22Rv1 (cell line): ENCODE measurements at regions not wholly inside any gene's neighbourhood (a gene's known extent, or its start where the extent isn't known, plus 50 kb on each side); places are given as distances from the start of the nearest gene placed in this dataset.

ENCODE experiments used
- ZFX ChIP-seq: fragments of 450-650 bp; IDR thresholded peaks from 2 replicates; pipeline ENCODE4 v1.6.1; 2017; ENCODE audit warnings: antibody characterized with exemption, borderline replicate concordance
- TF ChIP-seq, protein P1 (sequence below): fragments of 450-650 bp; IDR thresholded peaks from 2 replicates; pipeline ENCODE4 v1.5.1; 2017; ENCODE audit warnings: mild to moderate bottlenecking

DNA sequence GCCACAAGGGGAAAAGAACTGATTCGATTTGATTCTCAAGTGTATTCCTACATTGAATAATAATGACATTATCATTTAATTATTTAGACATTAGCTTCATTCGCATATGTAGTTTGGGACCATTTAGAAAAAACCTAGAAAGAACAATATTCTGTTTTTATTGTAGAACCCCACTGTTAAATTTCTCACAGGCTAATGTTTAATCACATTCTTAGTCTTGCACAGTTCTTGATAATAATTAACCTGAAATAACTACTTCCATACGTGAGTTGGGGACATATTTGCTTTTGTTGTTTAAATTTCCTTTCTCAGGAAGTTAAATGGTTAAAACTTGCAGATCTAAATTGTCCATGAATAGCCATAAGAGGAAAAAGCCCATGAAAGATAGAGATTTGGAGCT is 275.2 kb downstream of the TFAP2B start:
- TF ChIP-seq, protein P1, sequence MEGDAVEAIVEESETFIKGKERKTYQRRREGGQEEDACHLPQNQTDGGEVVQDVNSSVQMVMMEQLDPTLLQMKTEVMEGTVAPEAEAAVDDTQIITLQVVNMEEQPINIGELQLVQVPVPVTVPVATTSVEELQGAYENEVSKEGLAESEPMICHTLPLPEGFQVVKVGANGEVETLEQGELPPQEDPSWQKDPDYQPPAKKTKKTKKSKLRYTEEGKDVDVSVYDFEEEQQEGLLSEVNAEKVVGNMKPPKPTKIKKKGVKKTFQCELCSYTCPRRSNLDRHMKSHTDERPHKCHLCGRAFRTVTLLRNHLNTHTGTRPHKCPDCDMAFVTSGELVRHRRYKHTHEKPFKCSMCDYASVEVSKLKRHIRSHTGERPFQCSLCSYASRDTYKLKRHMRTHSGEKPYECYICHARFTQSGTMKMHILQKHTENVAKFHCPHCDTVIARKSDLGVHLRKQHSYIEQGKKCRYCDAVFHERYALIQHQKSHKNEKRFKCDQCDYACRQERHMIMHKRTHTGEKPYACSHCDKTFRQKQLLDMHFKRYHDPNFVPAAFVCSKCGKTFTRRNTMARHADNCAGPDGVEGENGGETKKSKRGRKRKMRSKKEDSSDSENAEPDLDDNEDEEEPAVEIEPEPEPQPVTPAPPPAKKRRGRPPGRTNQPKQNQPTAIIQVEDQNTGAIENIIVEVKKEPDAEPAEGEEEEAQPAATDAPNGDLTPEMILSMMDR: no peak
- no peak for TF ChIP-seq ZFX
